GM20000 (cell line): ENCODE measurements at regions not wholly inside any gene's neighbourhood (a gene's known extent, or its start where the extent isn't known, plus 50 kb on each side); places are given as distances from the start of the nearest gene placed in this dataset.

Experiments
- DNase-seq: peaks from one replicate; pipeline ENCODE4 v3.0.0; 2012; ENCODE audit warnings: low spot score
- TF ChIP-seq, protein P1 (sequence below): IDR thresholded peaks from 2 replicates; pipeline ENCODE4 v1.5.1; 2012; ENCODE audit warnings: mild to moderate bottlenecking, control low read depth; ENCODE audit errors: extremely low read depth, missing control alignments

DNA sequence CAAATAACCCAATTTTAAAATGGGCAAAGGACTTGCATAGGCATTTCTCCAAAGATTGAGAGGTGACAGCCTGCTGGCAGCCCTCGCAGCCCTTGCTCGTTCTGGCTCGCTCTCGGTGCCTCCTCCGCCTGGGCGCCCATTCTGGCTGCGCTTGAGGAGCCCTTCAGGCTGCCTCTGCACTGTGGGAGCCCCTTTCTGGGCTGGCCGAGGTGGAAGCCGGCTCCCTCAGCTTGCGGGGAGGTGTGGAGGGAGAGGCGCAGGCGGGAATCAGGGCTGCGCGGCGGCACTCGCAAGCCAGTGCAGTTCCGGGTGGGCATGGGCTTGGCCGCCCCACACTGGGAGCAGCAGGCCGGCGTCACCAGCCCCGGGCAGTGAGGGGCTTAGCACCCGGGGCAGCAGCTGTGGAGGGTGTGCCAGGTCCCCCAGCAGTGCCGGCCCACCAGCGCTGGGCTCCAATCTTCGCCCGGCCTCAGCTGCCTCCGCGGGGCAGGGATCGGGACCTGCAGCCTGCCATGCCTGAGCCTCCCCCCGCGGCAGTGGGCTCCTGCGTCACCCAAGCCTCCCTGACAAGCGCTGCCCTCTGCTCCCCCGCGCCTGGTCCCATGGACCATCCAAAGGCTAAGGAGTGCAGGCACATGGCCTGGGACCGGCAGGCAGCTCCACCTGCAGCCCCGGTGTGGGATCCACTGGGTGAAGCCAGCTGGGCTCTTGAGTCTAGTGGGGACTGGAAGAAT lies 54.0 kb upstream of the GALNT17 start:
- TF ChIP-seq, protein P1, sequence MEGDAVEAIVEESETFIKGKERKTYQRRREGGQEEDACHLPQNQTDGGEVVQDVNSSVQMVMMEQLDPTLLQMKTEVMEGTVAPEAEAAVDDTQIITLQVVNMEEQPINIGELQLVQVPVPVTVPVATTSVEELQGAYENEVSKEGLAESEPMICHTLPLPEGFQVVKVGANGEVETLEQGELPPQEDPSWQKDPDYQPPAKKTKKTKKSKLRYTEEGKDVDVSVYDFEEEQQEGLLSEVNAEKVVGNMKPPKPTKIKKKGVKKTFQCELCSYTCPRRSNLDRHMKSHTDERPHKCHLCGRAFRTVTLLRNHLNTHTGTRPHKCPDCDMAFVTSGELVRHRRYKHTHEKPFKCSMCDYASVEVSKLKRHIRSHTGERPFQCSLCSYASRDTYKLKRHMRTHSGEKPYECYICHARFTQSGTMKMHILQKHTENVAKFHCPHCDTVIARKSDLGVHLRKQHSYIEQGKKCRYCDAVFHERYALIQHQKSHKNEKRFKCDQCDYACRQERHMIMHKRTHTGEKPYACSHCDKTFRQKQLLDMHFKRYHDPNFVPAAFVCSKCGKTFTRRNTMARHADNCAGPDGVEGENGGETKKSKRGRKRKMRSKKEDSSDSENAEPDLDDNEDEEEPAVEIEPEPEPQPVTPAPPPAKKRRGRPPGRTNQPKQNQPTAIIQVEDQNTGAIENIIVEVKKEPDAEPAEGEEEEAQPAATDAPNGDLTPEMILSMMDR, result no peak
- no peak for DNase-seq
